ENCODE measurements at regions not wholly inside any gene's neighbourhood (a gene's known extent, or its start where the extent isn't known, plus 50 kb on each side); places are given as distances from the start of the nearest gene placed in this dataset.
"Not testable (repeated sequence)": the region's sequence is repeated elsewhere in the genome, so short reads cannot be mapped to it uniquely, and the experiment has no call there.

DNA sequence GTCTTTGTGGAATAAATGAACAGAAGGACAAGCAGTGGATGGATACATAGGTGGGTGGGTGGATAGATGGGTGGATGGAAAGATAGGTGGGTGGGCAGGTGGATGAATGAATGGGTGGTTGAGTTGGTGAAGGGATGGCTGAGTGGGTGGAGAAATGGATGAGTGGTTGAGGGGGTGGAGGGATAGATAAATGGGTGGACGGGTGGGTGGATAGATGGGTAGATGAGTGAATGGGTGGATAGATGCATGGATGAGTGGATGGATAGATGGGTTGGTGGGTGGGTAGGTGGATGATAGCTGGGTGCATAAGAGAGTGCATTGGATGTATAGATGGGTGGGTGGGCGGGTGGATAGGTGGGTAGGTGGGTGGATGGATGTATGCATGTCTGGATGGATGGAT, 63.5 kb downstream of the UNC93B1 start:
- peaks cover 13% of the 10 kb centered on the region for H3K4me1 Mint-ChIP-seq
- H3K36me3 Mint-ChIP-seq (ENCODE audit: low read depth); CTCF ChIA-PET; intact Hi-C loops (cut with DNase I, micrococcal nuclease); H3K27me3 Mint-ChIP-seq; ATAC-seq; DNase-seq; H3K9me3 Mint-ChIP-seq (ENCODE audit: low read depth); H3K4me3 Mint-ChIP-seq; H3K27ac Mint-ChIP-seq; POLR2A ChIA-PET: not testable (repeated sequence)

DNA sequence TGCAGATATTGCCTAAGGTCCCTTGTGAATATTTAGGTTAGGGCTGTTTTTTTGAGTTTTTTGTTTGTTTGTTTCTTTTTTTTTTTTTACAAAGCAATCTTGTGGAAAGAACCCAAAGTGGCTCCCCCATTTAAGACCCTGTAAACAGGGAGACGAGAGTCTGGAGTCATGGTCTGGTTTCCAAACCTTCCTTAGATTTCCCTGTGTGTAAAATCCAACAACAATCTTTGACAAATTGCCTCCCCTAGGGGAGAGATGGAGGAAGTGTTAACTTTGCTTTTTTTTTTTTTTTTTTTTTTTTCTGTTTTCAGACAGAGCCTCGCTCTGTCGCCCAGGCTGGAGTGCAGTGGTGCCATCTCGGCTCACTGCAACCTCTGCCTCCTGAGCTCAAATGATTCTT, 64.9 kb downstream of the UNC93B1 start:
- CTCF ChIA-PET; H3K9me3 Mint-ChIP-seq (ENCODE audit: low read depth); DNase-seq; POLR2A ChIA-PET; H3K4me3 Mint-ChIP-seq; H3K27ac Mint-ChIP-seq; H3K27me3 Mint-ChIP-seq; ATAC-seq; H3K36me3 Mint-ChIP-seq (ENCODE audit: low read depth): not testable (repeated sequence)
- H3K4me1 Mint-ChIP-seq: peaks cover 13% of the 10 kb centered on the region
- intact Hi-C loops (cut with DNase I, micrococcal nuclease): loop anchor here in 1 of 2 experiments (5.0 kb wide), 1 partner anchor 77 kb away; no protein-coding TSS in a partner anchor

DNA sequence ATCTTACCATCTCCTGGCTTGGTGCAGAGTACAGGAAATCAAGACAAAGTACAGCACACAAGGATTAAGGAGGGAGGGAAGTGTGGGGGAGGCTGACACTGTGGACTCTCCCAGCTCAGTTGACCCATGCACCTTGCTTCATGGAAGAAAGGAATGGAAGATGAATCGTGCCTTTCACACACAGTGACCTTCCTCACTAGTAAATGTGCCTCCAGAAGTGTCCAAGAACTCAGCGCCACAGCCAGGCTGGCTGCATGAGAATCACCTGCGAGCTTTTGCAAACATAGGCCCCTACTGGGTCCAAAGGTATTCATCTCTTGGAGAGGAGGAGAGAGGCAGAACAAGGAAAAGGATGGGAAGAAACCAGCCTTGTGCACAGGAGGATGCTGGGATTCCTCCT, 65.5 kb downstream of the UNC93B1 start:
- CTCF ChIA-PET: interaction anchor here (1.1 kb wide), 1 partner anchor 17 kb away, joined by 4 read pairs; no protein-coding TSS in a partner anchor
- POLR2A ChIA-PET; H3K9me3 Mint-ChIP-seq (ENCODE audit: low read depth); H3K4me3 Mint-ChIP-seq; ATAC-seq; H3K36me3 Mint-ChIP-seq (ENCODE audit: low read depth); DNase-seq; H3K27ac Mint-ChIP-seq; H3K27me3 Mint-ChIP-seq: not testable (repeated sequence)
- H3K4me1 Mint-ChIP-seq: peaks cover 13% of the 10 kb centered on the region
- intact Hi-C loops (cut with DNase I, micrococcal nuclease): loop anchor here in 1 of 2 experiments (5.0 kb wide), 1 partner anchor 76 kb away; no protein-coding TSS in a partner anchor

DNA sequence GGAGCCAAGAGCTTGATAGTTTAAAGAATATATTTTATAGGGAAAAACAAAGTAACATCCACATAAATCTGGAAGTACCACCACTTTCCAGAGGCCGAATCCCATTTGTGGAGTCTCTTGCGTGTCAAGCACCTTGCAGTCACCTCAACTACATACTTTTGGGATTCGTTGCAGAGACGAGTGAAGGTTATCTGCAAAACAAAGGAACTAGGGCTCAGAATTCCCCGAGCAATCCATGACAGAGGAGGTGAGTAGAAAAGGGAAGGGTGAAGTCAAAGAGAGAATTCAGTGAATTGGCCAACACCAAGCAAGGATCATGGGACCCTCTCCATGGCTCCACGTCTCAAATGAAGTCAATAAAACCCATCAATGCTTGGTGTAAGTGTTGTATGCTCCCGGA, 80.3 kb downstream of the UNC93B1 start:
- POLR2A ChIA-PET; H3K9me3 Mint-ChIP-seq (ENCODE audit: low read depth); H3K27ac Mint-ChIP-seq; DNase-seq; intact Hi-C loops (cut with DNase I, micrococcal nuclease); CTCF ChIA-PET; H3K36me3 Mint-ChIP-seq (ENCODE audit: low read depth); H3K4me3 Mint-ChIP-seq; H3K27me3 Mint-ChIP-seq; ATAC-seq: not testable (repeated sequence)
- peaks cover 33% of the 10 kb centered on the region for H3K4me1 Mint-ChIP-seq

DNA sequence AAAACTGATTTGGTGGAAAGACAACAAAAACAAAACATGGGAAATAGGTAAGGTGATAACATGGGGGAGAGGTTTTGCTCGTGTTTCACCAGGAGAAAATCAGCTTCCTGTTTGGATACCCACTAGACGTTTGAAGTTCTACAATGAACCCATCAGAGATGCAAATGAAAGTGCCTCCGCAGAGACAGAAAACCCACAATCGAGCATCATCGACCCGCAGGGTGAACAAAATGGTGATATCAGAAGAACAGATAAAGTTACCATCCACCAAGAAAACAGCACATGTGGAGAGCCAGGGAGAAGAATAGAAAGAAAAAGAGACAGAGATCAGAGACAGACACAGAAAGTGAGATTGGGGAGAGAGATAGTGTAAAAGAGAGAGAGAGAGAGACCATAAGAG, 83.4 kb downstream of the UNC93B1 start:
- H3K36me3 Mint-ChIP-seq (ENCODE audit: low read depth); POLR2A ChIA-PET; H3K9me3 Mint-ChIP-seq (ENCODE audit: low read depth); H3K27me3 Mint-ChIP-seq; CTCF ChIA-PET; intact Hi-C loops (cut with DNase I, micrococcal nuclease); ATAC-seq: not testable (repeated sequence)
- H3K4me3 Mint-ChIP-seq: peak overlapping the region; percentile 63
- peaks cover 25% of the 10 kb centered on the region for H3K4me1 Mint-ChIP-seq
- DNase-seq: peak; percentile 70
- peak overlapping the region; percentile 96 for H3K27ac Mint-ChIP-seq

DNA sequence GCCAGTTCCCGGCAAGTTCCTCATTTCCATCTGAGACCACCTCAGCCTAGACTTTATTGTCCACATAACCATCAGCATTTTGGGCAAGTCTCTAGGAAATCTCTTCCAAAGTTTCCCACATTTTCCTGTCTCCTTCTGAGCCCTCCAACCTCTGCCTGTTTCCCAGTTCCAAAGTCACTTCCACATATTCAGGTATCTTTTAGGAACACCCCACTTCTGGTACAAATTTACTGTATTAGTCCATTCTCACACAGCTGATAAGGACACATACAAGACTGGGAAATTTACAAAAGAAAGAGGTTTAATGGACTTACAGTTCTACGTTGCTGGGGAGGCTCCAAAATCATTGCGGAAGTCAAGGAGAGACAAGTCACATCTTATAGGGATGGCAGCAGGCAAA, 91.7 kb downstream of the UNC93B1 start:
- H3K36me3 Mint-ChIP-seq (ENCODE audit: low read depth): peaks cover 14% of the 10 kb centered on the region
- H3K4me3 Mint-ChIP-seq; DNase-seq; intact Hi-C loops (cut with DNase I, micrococcal nuclease); CTCF ChIA-PET; H3K27me3 Mint-ChIP-seq; ATAC-seq: not testable (repeated sequence)
- H3K4me1 Mint-ChIP-seq: peaks cover 44% of the 10 kb centered on the region
- H3K9me3 Mint-ChIP-seq (ENCODE audit: low read depth): peaks cover 15% of the 10 kb centered on the region
- peak overlapping the region; percentile 24 for H3K27ac Mint-ChIP-seq
- POLR2A ChIA-PET: interaction anchor here (0.6 kb wide), 1 partner anchor 561 kb away, joined by 3 read pairs; no protein-coding TSS in a partner anchor

DNA sequence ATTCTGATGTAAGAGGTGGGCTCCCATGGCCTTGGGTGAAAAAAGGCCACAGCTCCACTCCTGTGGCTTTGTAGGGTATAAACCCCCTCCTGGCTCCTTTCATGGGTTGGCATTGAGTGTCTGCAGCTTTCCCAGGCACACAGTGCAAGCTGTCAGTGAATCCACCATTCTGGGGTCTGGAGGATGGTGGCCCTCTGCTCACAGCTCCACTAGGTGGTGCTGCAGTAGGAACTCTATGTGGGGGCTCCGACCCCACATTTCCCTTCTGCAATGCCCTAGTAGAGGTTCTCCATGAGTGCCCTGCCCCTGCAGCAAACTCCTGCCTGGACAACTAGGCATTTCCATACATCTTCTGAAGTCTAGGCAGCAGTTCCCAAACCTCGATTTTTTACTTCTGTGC, 92.7 kb downstream of the UNC93B1 start:
- H3K27me3 Mint-ChIP-seq; H3K4me3 Mint-ChIP-seq; ATAC-seq; DNase-seq; CTCF ChIA-PET; POLR2A ChIA-PET; H3K27ac Mint-ChIP-seq; intact Hi-C loops (cut with DNase I, micrococcal nuclease): not testable (repeated sequence)
- peaks cover 14% of the 10 kb centered on the region for H3K36me3 Mint-ChIP-seq (ENCODE audit: low read depth)
- peaks cover 42% of the 10 kb centered on the region for H3K4me1 Mint-ChIP-seq
- peaks cover 15% of the 10 kb centered on the region for H3K9me3 Mint-ChIP-seq (ENCODE audit: low read depth)

GRCh38 chr11:67910803-67911202, 93.1 kb downstream of the UNC93B1 start:
- peaks cover 14% of the 10 kb centered on the region for H3K9me3 Mint-ChIP-seq (ENCODE audit: low read depth)
- DNase-seq; H3K4me3 Mint-ChIP-seq; intact Hi-C loops (cut with DNase I, micrococcal nuclease); H3K27ac Mint-ChIP-seq; CTCF ChIA-PET; ATAC-seq; POLR2A ChIA-PET; H3K27me3 Mint-ChIP-seq: not testable (repeated sequence)
- H3K4me1 Mint-ChIP-seq: peaks cover 38% of the 10 kb centered on the region
- H3K36me3 Mint-ChIP-seq (ENCODE audit: low read depth): peaks cover 14% of the 10 kb centered on the region

GRCh38 chr11:67906969-67907368, 96.9 kb downstream of the UNC93B1 start:
- H3K36me3 Mint-ChIP-seq (ENCODE audit: low read depth); H3K9me3 Mint-ChIP-seq (ENCODE audit: low read depth); H3K27ac Mint-ChIP-seq; H3K4me3 Mint-ChIP-seq; POLR2A ChIA-PET; intact Hi-C loops (cut with DNase I, micrococcal nuclease); ATAC-seq; H3K27me3 Mint-ChIP-seq; CTCF ChIA-PET; DNase-seq: not testable (repeated sequence)
- H3K4me1 Mint-ChIP-seq: peaks cover 25% of the 10 kb centered on the region

- intact Hi-C loops (cut with DNase I, micrococcal nuclease); H3K9me3 Mint-ChIP-seq (ENCODE audit: low read depth); ATAC-seq; H3K27me3 Mint-ChIP-seq; CTCF ChIA-PET; H3K4me3 Mint-ChIP-seq; H3K4me1 Mint-ChIP-seq; H3K27ac Mint-ChIP-seq; POLR2A ChIA-PET; H3K36me3 Mint-ChIP-seq (ENCODE audit: low read depth): not testable (repeated sequence)
- peak; percentile 7 for DNase-seq
Observed at GRCh38 chr11:67899462-67899861, 104.4 kb downstream of the UNC93B1 start.

DNA sequence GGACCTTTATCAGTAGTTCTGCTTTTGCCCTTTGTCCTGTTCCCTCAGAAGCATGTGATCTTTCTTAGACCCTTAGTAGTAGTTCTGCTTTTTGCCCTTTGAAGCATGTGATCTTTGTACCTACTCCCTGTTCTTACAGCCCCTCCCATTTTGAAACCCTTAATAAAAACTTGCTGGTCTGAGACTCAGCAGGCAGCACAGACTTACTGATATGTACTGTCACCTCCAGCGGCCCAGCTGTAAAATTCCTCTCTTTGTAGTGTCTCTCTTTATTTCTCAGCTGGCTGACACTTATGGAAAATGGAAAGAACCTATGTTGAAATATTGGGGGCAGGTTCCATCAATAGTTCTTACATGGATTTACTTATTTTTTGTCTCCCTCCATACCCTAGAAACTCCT, 110.4 kb downstream of the UNC93B1 start:
- H3K36me3 Mint-ChIP-seq (ENCODE audit: low read depth): peaks cover 12% of the 10 kb centered on the region
- CTCF ChIA-PET; H3K27me3 Mint-ChIP-seq; H3K4me1 Mint-ChIP-seq; H3K4me3 Mint-ChIP-seq; intact Hi-C loops (cut with DNase I, micrococcal nuclease); ATAC-seq; DNase-seq; H3K9me3 Mint-ChIP-seq (ENCODE audit: low read depth); POLR2A ChIA-PET; H3K27ac Mint-ChIP-seq: not testable (repeated sequence)

GRCh38 chr11:67889646-67890045, 114.3 kb downstream of the UNC93B1 start:
- CTCF ChIA-PET, H3K27me3 Mint-ChIP-seq, ATAC-seq: not testable (repeated sequence)

GRCh38 chr11:67888056-67888455, 115.8 kb downstream of the UNC93B1 start:
- intact Hi-C loops (cut with DNase I, micrococcal nuclease); H3K27me3 Mint-ChIP-seq; H3K9me3 Mint-ChIP-seq (ENCODE audit: low read depth); ATAC-seq; H3K4me3 Mint-ChIP-seq; CTCF ChIA-PET; H3K27ac Mint-ChIP-seq; POLR2A ChIA-PET; H3K36me3 Mint-ChIP-seq (ENCODE audit: low read depth); DNase-seq: not testable (repeated sequence)
- H3K4me1 Mint-ChIP-seq: peaks cover 31% of the 10 kb centered on the region

More at GRCh38 chr11:67889646-67890045, 114.3 kb downstream of the UNC93B1 start:
- DNase-seq; intact Hi-C loops (cut with DNase I, micrococcal nuclease); H3K36me3 Mint-ChIP-seq (ENCODE audit: low read depth); H3K4me3 Mint-ChIP-seq; H3K27ac Mint-ChIP-seq; POLR2A ChIA-PET; H3K9me3 Mint-ChIP-seq (ENCODE audit: low read depth): not testable (repeated sequence)
- H3K4me1 Mint-ChIP-seq: peaks cover 15% of the 10 kb centered on the region

Measured in activated CD4-positive, alpha-beta T cell treated with anti-CD3 and anti-CD28 coated beads for 36 hours (primary cell).